SK-N-SH treated with all-trans-retinoic acid at 6 μM for 48 hours (cell line): ENCODE measurements at regions not wholly inside any gene's neighbourhood (a gene's known extent, or its start where the extent isn't known, plus 50 kb on each side); places are given as distances from the start of the nearest gene placed in this dataset.

Experiments used
- ATAC-seq: fragments of 200-7000 bp; cut with Tn5 transposase; 3 replicates; pipeline ENCODE4 v1.9.1; 2020; ENCODE audit warnings: mild to moderate bottlenecking, moderate library complexity
- ARNTL ChIP-seq: fragments of 450-650 bp; formaldehyde crosslinking; IDR thresholded peaks from 2 replicates; pipeline ENCODE4 v1.5.0; 2020; ENCODE audit warnings: low read depth, mild to moderate bottlenecking, moderate library complexity, borderline replicate concordance
- BACH2 ChIP-seq: fragments of 250-450 bp; sonication (Bioruptor Pico); IDR thresholded peaks from 2 replicates; pipeline ENCODE4 v1.9.0; 2021; ENCODE audit warnings: mild to moderate bottlenecking, borderline replicate concordance
- CSDC2 ChIP-seq: fragments of 250-450 bp; sonication (Bioruptor Pico); IDR thresholded peaks from 2 replicates; pipeline ENCODE4 v1.5.0; 2020; ENCODE audit warnings: mild to moderate bottlenecking, moderate library complexity
- CSRNP3 ChIP-seq: fragments of 250-450 bp; sonication (Bioruptor Pico); IDR thresholded peaks from 2 replicates; pipeline ENCODE4 v1.5.1; 2021; ENCODE audit warnings: mild to moderate bottlenecking, moderate library complexity
- ESRRG ChIP-seq: fragments of 250-450 bp; sonication (Bioruptor Pico); IDR thresholded peaks from 2 replicates; pipeline ENCODE4 v1.6.1; 2021; ENCODE audit warnings: mild to moderate bottlenecking
- GLIS3 ChIP-seq: fragments of 250-450 bp; sonication (Bioruptor Pico); IDR thresholded peaks from 2 replicates; pipeline ENCODE4 v1.5.0; 2020; ENCODE audit warnings: mild to moderate bottlenecking, moderate library complexity
- ISL1 ChIP-seq: fragments of 250-450 bp; sonication (Bioruptor Pico); IDR thresholded peaks from 2 replicates; pipeline ENCODE4 v2.1.2; 2022; ENCODE audit warnings: mild to moderate bottlenecking, moderate library complexity
- OSR1 ChIP-seq: fragments of 250-450 bp; sonication (Bioruptor Pico); IDR thresholded peaks from 2 replicates; pipeline ENCODE4 v1.8.0; 2022; ENCODE audit warnings: moderate library complexity, mild to moderate bottlenecking, inconsistent platforms
- POU6F1 ChIP-seq: fragments of 250-450 bp; sonication (Bioruptor Pico); IDR thresholded peaks from 2 replicates; pipeline ENCODE4 v1.8.0; 2021; ENCODE audit warnings: low read depth, mild to moderate bottlenecking, moderate library complexity, borderline replicate concordance
- PPARA ChIP-seq: fragments of 250-450 bp; sonication (Bioruptor Pico); IDR thresholded peaks from 2 replicates; pipeline ENCODE4 v1.5.0; 2020; ENCODE audit warnings: mild to moderate bottlenecking, borderline replicate concordance
- RARB ChIP-seq: fragments of 250-450 bp; sonication (Bioruptor Pico); IDR thresholded peaks from 2 replicates; pipeline ENCODE4 v1.8.0; 2021; ENCODE audit warnings: mild to moderate bottlenecking, moderate library complexity
- SNAI2 ChIP-seq: fragments of 250-450 bp; sonication (Bioruptor Pico); IDR thresholded peaks from 2 replicates; pipeline ENCODE4 v1.5.0; 2020; ENCODE audit warnings: mild to moderate bottlenecking, moderate library complexity
- TCF4 ChIP-seq: fragments of 250-450 bp; sonication (Bioruptor Pico); IDR thresholded peaks from 2 replicates; pipeline ENCODE4 v1.8.0; 2021; ENCODE audit warnings: mild to moderate bottlenecking, moderate library complexity, borderline replicate concordance
- TOX ChIP-seq: fragments of 250-450 bp; sonication (Bioruptor Pico); IDR thresholded peaks from 2 replicates; pipeline ENCODE4 v1.8.0; 2021; ENCODE audit warnings: mild to moderate bottlenecking, moderate library complexity, borderline replicate concordance
- ZC3H10 ChIP-seq: fragments of 250-450 bp; sonication (Bioruptor Pico); IDR thresholded peaks from 2 replicates; pipeline ENCODE4 v1.5.1; 2021; ENCODE audit warnings: mild to moderate bottlenecking, moderate library complexity
- ZFP3 ChIP-seq: fragments of 250-450 bp; sonication (Bioruptor Pico); IDR thresholded peaks from 2 replicates; pipeline ENCODE4 v1.5.0; 2020; ENCODE audit warnings: mild to moderate bottlenecking, moderate library complexity
- ZFP30 ChIP-seq: fragments of 450-650 bp; formaldehyde crosslinking; IDR thresholded peaks from 2 replicates; pipeline ENCODE4 v1.5.0; 2022; ENCODE audit warnings: mild to moderate bottlenecking, moderate library complexity
- ZNF565 ChIP-seq: fragments of 450-650 bp; formaldehyde crosslinking; conservative IDR thresholded peaks from 2 replicates; pipeline ENCODE4 v1.5.0; 2020; ENCODE audit warnings: low read depth, mild to moderate bottlenecking, moderate library complexity
- ZNF70 ChIP-seq: fragments of 450-650 bp; formaldehyde crosslinking; IDR thresholded peaks from 2 replicates; pipeline ENCODE4 v1.5.0; 2020; ENCODE audit warnings: mild to moderate bottlenecking, moderate library complexity
- ZNF8 ChIP-seq: fragments of 450-650 bp; formaldehyde crosslinking; IDR thresholded peaks from 2 replicates; pipeline ENCODE4 v1.5.0; 2020; ENCODE audit warnings: mild to moderate bottlenecking, moderate library complexity
- TF ChIP-seq, protein P1 (sequence below): fragments of 250-450 bp; sonication (Bioruptor Pico); IDR thresholded peaks from 2 replicates; pipeline ENCODE4 v1.5.0; 2020; ENCODE audit warnings: mild to moderate bottlenecking, moderate library complexity
- TF ChIP-seq, protein P2 (sequence below): fragments of 250-450 bp; sonication (Bioruptor Pico); IDR thresholded peaks from 2 replicates; pipeline ENCODE4 v1.5.1; 2020; ENCODE audit warnings: low read depth, mild to moderate bottlenecking, moderate library complexity

DNA sequence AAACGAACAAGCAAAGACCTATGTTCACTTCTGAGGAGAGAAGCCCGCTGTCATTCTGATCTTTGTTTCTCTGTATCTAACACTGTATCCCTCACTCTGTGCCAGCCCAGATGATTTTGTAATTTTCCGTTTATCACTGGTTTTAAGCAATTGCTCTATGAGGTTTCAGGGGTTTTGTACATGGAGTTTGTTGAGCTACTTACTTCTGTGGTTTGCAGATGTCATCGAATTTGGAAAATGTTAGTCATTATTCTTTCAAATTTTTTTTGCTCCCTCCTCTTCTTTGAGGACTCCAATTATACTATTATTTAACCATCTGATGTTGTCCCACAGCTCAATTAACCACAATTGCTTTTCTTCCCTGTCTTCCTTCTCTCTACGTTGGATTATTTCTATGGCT is 650.9 kb upstream of the IGFBP3 start:
- ATAC-seq, result no peak
- TF ChIP-seq ZC3H10 (CRISPR knock-in tag) (no peak), ZNF8 (CRISPR knock-in tag) (no peak), ARNTL (CRISPR knock-in tag) (no peak), TCF4 (CRISPR knock-in tag) (no peak), TOX (no peak), SNAI2 (no peak), RARB (CRISPR knock-in tag) (no peak), ZFP3 (no peak), POU6F1 (CRISPR knock-in tag) (no peak), BACH2 (CRISPR knock-in tag) (no peak), ISL1 (CRISPR knock-in tag) (no peak), ZNF70 (no peak), ZNF565 (CRISPR knock-in tag) (no peak), GLIS3 (no peak), CSRNP3 (no peak), PPARA (CRISPR knock-in tag) (no peak), ZFP30 (no peak), ESRRG (CRISPR knock-in tag) (no peak)
- TF ChIP-seq, protein P1, sequence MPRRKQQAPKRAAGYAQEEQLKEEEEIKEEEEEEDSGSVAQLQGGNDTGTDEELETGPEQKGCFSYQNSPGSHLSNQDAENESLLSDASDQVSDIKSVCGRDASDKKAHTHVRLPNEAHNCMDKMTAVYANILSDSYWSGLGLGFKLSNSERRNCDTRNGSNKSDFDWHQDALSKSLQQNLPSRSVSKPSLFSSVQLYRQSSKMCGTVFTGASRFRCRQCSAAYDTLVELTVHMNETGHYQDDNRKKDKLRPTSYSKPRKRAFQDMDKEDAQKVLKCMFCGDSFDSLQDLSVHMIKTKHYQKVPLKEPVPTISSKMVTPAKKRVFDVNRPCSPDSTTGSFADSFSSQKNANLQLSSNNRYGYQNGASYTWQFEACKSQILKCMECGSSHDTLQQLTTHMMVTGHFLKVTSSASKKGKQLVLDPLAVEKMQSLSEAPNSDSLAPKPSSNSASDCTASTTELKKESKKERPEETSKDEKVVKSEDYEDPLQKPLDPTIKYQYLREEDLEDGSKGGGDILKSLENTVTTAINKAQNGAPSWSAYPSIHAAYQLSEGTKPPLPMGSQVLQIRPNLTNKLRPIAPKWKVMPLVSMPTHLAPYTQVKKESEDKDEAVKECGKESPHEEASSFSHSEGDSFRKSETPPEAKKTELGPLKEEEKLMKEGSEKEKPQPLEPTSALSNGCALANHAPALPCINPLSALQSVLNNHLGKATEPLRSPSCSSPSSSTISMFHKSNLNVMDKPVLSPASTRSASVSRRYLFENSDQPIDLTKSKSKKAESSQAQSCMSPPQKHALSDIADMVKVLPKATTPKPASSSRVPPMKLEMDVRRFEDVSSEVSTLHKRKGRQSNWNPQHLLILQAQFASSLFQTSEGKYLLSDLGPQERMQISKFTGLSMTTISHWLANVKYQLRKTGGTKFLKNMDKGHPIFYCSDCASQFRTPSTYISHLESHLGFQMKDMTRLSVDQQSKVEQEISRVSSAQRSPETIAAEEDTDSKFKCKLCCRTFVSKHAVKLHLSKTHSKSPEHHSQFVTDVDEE, result no peak
- TF ChIP-seq, protein P2, sequence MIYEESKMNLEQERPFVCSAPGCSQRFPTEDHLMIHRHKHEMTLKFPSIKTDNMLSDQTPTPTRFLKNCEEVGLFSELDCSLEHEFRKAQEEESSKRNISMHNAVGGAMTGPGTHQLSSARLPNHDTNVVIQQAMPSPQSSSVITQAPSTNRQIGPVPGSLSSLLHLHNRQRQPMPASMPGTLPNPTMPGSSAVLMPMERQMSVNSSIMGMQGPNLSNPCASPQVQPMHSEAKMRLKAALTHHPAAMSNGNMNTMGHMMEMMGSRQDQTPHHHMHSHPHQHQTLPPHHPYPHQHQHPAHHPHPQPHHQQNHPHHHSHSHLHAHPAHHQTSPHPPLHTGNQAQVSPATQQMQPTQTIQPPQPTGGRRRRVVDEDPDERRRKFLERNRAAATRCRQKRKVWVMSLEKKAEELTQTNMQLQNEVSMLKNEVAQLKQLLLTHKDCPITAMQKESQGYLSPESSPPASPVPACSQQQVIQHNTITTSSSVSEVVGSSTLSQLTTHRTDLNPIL (CRISPR knock-in tag), result no peak

DNA sequence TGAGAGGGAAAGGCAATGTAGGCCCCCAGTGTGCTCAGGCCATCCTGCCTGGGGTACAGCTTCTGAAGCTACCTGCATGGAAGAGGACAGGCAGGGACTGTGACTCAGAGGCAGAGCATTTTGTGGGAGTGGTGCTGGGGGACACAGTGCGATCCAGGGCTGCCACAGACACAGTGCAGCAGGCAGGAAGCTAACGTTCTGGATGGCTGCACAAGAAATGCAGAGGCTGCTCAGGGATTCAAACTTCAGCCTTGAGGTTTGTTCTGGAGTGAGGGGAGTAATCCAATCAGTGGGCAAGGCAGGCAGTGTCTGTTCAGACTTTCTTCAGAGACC is 648.0 kb upstream of the IGFBP3 start:
- peak; percentile 68 for ATAC-seq
- no peak for TF ChIP-seq ISL1 (CRISPR knock-in tag)

- no peak for TF ChIP-seq ISL1 (CRISPR knock-in tag)
- no peak for TF ChIP-seq ARNTL (CRISPR knock-in tag)
- TF ChIP-seq ZC3H10 (CRISPR knock-in tag), result no peak
- no peak for TF ChIP-seq ZNF565 (CRISPR knock-in tag)
- TF ChIP-seq TCF4 (CRISPR knock-in tag), result no peak
- no peak for TF ChIP-seq OSR1
- TF ChIP-seq TOX, result no peak
- TF ChIP-seq, protein P2 (CRISPR knock-in tag), result no peak
- no peak for TF ChIP-seq CSDC2 (CRISPR knock-in tag)
- TF ChIP-seq SNAI2, result no peak
- TF ChIP-seq PPARA (CRISPR knock-in tag), result no peak
- ATAC-seq, result no peak; the same call in 2 of the 3 replicates
Observed at GRCh38 chr7:46568420-46569132, 647.5 kb upstream of the IGFBP3 start.
